HCT116 (cell line): ENCODE measurements at regions not wholly inside any gene's neighbourhood (a gene's known extent, or its start where the extent isn't known, plus 50 kb on each side); places are given as distances from the start of the nearest gene placed in this dataset.

ENCODE experiments used
- ATAC-seq: fragments of 200-7000 bp; cut with Tn5 transposase; 2 replicates; pipeline ENCODE4 v1.9.1; 2020; ENCODE audit warnings: mild to moderate bottlenecking, moderate library complexity
- BruUV-seq: library from RNA; stranded (reverse); fragments of 400-500 nt; replicated peaks from 2 replicates; lab custom pipeline; 2021; lab: Mats Ljungman, UMichigan
- CTCF ChIA-PET: fragments of 300-600 bp; sonication (Branson Sonifier 250); formaldehyde crosslinking; loops from one replicate; lab custom pipeline; 2021; ENCODE audit warnings: antibody characterized with exemption; lab: Charles Lee
- POLR2A ChIA-PET: fragments of 300-600, 350-600 bp; sonication (Branson Sonifier 250); formaldehyde crosslinking; loops from one replicate; lab custom pipeline; 2021; ENCODE audit warnings: antibody characterized with exemption; lab: Charles Lee
- RAD21 ChIA-PET, 2 experiments: fragments of 300-600 bp; sonication (Branson Sonifier 250); formaldehyde crosslinking; loops; one replicate each; lab custom pipeline; 2023; ENCODE audit warnings: low total read pairs in 2 of 2; ENCODE audit not compliant: uncharacterized antibody in 2 of 2, unreplicated experiment in 2 of 2, low non-redundant PET in 1 of 2; lab: Charles Lee
- DNase-seq: peaks from one replicate; pipeline ENCODE4 v3.0.0-alpha.2; 2010; ENCODE audit warnings: low read depth, low spot score
- H2AFZ ChIP-seq: fragments of 200-600 bp; shearing (Covaris generic), sonication (generic); 2 replicates; pipeline ENCODE4 v1.6.1; 2017; ENCODE audit warnings: low read depth, mixed run types, mixed read lengths, antibody characterized with exemption, low read length; ENCODE audit not compliant: poor library complexity, severe bottlenecking
- H3K27ac ChIP-seq: 2 replicates; pipeline ENCODE4 v1.5.1; 2012; ENCODE audit warnings: low read depth, low read length
- H3K27me3 ChIP-seq: fragments of 200-600 bp; sonication (generic); 2 replicates; pipeline ENCODE4 v1.6.1; 2016; ENCODE audit warnings: mixed run types, low read length, mixed read lengths; ENCODE audit not compliant: insufficient read depth
- H3K36me3 ChIP-seq, 2 experiments: fragments of 200-500 bp in 1 of 2; fragments of 200-600 bp in 1 of 2; sonication (Bioruptor generic) in 1 of 2; sonication (generic) in 1 of 2; 2 replicates each; pipeline versions ENCODE4 v1.5.1 to v1.6.1; 2014 to 2016; ENCODE audit warnings: low read length in 2 of 2, inconsistent platforms in 1 of 2, mixed read lengths in 1 of 2, mixed run types in 1 of 2; ENCODE audit not compliant: insufficient read depth in 2 of 2, control insufficient read depth in 1 of 2
- H3K4me1 ChIP-seq, 2 experiments: fragments of 200-600 bp in 1 of 2; sonication (generic) in 1 of 2; 2 replicates each; pipeline versions ENCODE4 v1.5.1 to v1.6.1; 2012 to 2017; ENCODE audit warnings: low read length in 2 of 2, inconsistent platforms in 1 of 2, mild to moderate bottlenecking in 1 of 2, mixed read lengths in 1 of 2, mixed run types in 1 of 2, moderate library complexity in 1 of 2; ENCODE audit not compliant: insufficient read depth in 2 of 2, control insufficient read depth in 1 of 2
- H3K4me2 ChIP-seq: fragments of 200-600 bp; sonication (generic); 2 replicates; pipeline ENCODE4 v1.6.1; 2017; ENCODE audit warnings: mixed run types, low read length, mixed read lengths
- H3K4me3 ChIP-seq, 2 experiments: fragments of 200-600 bp in 1 of 2; sonication (generic) in 1 of 2; replicated peaks in 1 of 2; 2 replicates each; pipeline ENCODE4 v1.5.1; 2011 to 2016; ENCODE audit warnings: low read length in 2 of 2, control low read depth in 1 of 2, low read depth in 1 of 2, mild to moderate bottlenecking in 1 of 2, mixed read lengths in 1 of 2, mixed run types in 1 of 2
- H3K79me2 ChIP-seq: fragments of 200-600 bp; sonication (generic); 2 replicates; pipeline ENCODE4 v1.6.1; 2017; ENCODE audit warnings: mild to moderate bottlenecking, mixed run types, low read length, moderate library complexity, mixed read lengths; ENCODE audit not compliant: insufficient read depth
- H3K9ac ChIP-seq: fragments of 200-600 bp; sonication (generic); 2 replicates; pipeline ENCODE4 v1.6.1; 2016; ENCODE audit warnings: low read length, mixed read lengths
- H3K9me2 ChIP-seq: fragments of 200-600 bp; sonication (generic), shearing (Covaris generic); 2 replicates; pipeline ENCODE4 v1.6.1; 2017; ENCODE audit warnings: mixed run types, mild to moderate bottlenecking, moderate library complexity; ENCODE audit not compliant: insufficient read depth
- H3K9me3 ChIP-seq, 2 experiments: fragments of 200-500 bp in 1 of 2; fragments of 200-600 bp in 1 of 2; sonication (Bioruptor generic) in 1 of 2; sonication (generic) in 1 of 2; 2 replicates each; pipeline ENCODE4 v1.6.1; 2014 to 2017; ENCODE audit warnings: low read length in 2 of 2, mixed read lengths in 2 of 2, inconsistent platforms in 1 of 2, low read depth in 1 of 2, mild to moderate bottlenecking in 1 of 2, mixed run types in 1 of 2, moderate library complexity in 1 of 2; ENCODE audit not compliant: control insufficient read depth in 1 of 2, insufficient read depth in 1 of 2
- H4K20me1 ChIP-seq: fragments of 200-600 bp; sonication (generic), shearing (Covaris generic); 2 replicates; pipeline ENCODE4 v1.6.1; 2017; ENCODE audit warnings: mixed run types, mild to moderate bottlenecking, moderate library complexity; ENCODE audit not compliant: insufficient read depth
- CEBPB ChIP-seq: IDR thresholded peaks from 2 replicates; pipeline ENCODE4 v1.6.1; 2012; ENCODE audit warnings: low read depth
- CTCF ChIP-seq, 3 experiments: fragments of 200-600 bp in 1 of 3; sonication (generic) in 1 of 3; IDR thresholded peaks in 2 of 3; conservative IDR thresholded peaks in 1 of 3; 2 replicates each; pipeline ENCODE4 v1.5.1; 2012 to 2017; ENCODE audit warnings: low read depth in 2 of 3, low read length in 2 of 3, antibody characterized with exemption in 1 of 3, borderline replicate concordance in 1 of 3, control low read depth in 1 of 3, mild to moderate bottlenecking in 1 of 3, mixed read lengths in 1 of 3, mixed run types in 1 of 3, moderate library complexity in 1 of 3; ENCODE audit not compliant: insufficient read depth in 1 of 3
- EGR1 ChIP-seq: IDR thresholded peaks from 2 replicates; pipeline ENCODE4 v1.6.1; 2012; ENCODE audit warnings: low read depth
- EZH2phosphoT487 ChIP-seq: fragments of 200-600 bp; IDR thresholded peaks from 2 replicates; pipeline ENCODE4 v1.6.1; 2018; ENCODE audit warnings: antibody characterized with exemption, borderline replicate concordance
- POLR2A ChIP-seq: IDR thresholded peaks from 2 replicates; pipeline ENCODE4 v1.7.0; 2011; ENCODE audit warnings: borderline replicate concordance; ENCODE audit not compliant: insufficient read depth, insufficient read length; ENCODE audit errors: extremely low read depth
- RAD21 ChIP-seq: IDR thresholded peaks from 2 replicates; pipeline ENCODE4 v1.6.1; 2012; ENCODE audit warnings: low read depth, mild to moderate bottlenecking
- REST ChIP-seq: IDR thresholded peaks from 2 replicates; pipeline ENCODE4 v1.6.1; 2012; ENCODE audit warnings: low read depth
- SIN3A ChIP-seq: IDR thresholded peaks from 2 replicates; pipeline ENCODE4 v1.6.1; 2012; ENCODE audit warnings: low read depth
- SRF ChIP-seq: IDR thresholded peaks from 2 replicates; pipeline ENCODE4 v1.6.1; 2012; ENCODE audit warnings: low read depth
- TCF7L2 ChIP-seq: IDR thresholded peaks from 2 replicates; pipeline ENCODE4 v1.7.0; 2011; ENCODE audit warnings: borderline replicate concordance, inconsistent platforms; ENCODE audit not compliant: insufficient read depth, insufficient read length; ENCODE audit errors: extremely low read depth
- ZNF274 ChIP-seq: fragments of 200-500 bp; sonication (Bioruptor generic); IDR thresholded peaks from 2 replicates; pipeline ENCODE4 v1.6.1; 2014; ENCODE audit warnings: mild to moderate bottlenecking, low read depth, low read length, inconsistent platforms
- intact Hi-C: fragments of 100-400 bp; cut with micrococcal nuclease; formaldehyde crosslinking; loops from 2 replicates; pipeline ENCODE4 v1.10.0; 2022
- TF ChIP-seq, protein P1 (sequence below): IDR thresholded peaks from 2 replicates; pipeline ENCODE4 v1.6.1; 2012

GRCh38 chrY:7818924-7819323 is 907.4 kb upstream of the AMELY start:
- DNase-seq (no peak), ATAC-seq (no peak)
- Histone ChIP-seq H2AFZ (no peak overlapping the region), H3K27ac (no peak overlapping the region), H3K4me1 (no peaks in the 10 kb centered on the region), H3K9me2 (no peaks in the 10 kb centered on the region), H3K9ac (no peak overlapping the region), H3K79me2 (no peaks in the 10 kb centered on the region), H4K20me1 (no peaks in the 10 kb centered on the region), H3K4me3 (no peak overlapping the region), H3K27me3 (no peaks in the 10 kb centered on the region), H3K9me3 (no peaks in the 10 kb centered on the region), H3K36me3 (no peaks in the 10 kb centered on the region), H3K4me2 (no peak overlapping the region)
- BruUV-seq = no TSS peak
- intact Hi-C loops = no loop called here
- TF ChIP-seq CTCF (IDR thresholded peaks at IDR 0.05 in 2 of 3, conservative IDR thresholded peaks at IDR 0.05 in 1 of 3; ENCODE audit: borderline replicate concordance in 1 of 3, insufficient read depth in 1 of 3, low read depth in 2 of 3, low read length in 2 of 3) (peak in 1 of 3 experiments; percentile 24; a peak in 2 of 6 replicates), RAD21 (no peak; the same call in 1 of the 2 replicates)
- CTCF ChIA-PET = no interaction called here
- RAD21 ChIA-PET = no interaction called here
- POLR2A ChIA-PET = no interaction called here

DNA sequence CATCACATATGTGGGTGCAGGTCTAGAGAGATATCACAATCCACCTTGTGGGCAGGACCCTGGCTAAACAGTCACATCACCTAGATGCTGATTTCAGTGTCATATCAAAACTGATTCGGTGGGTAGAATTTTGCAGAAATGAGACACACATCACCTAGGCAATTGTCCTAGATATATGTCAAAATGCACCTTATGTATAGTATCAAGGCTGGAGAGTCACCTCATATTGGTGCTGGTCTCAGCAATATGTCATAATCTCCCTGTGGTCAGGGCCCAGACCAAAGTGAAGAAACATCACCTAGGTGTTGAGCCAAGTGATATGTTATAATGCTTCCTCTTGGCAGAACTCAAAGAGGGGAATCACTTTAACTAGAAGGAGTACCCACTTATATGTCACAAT is 905.0 kb upstream of the AMELY start:
- POLR2A ChIA-PET = no interaction called here
- CTCF ChIA-PET = no interaction called here
- no peaks in the 10 kb centered on the region for H3K36me3 ChIP-seq
- no peak overlapping the region for H2AFZ ChIP-seq
- H3K4me1 ChIP-seq = no peaks in the 10 kb centered on the region
- RAD21 ChIA-PET = no interaction called here
- intact Hi-C loops = no loop called here
- H3K27me3 ChIP-seq = no peaks in the 10 kb centered on the region
- H3K27ac ChIP-seq = no peak overlapping the region
- H3K9me3 ChIP-seq = no peaks in the 10 kb centered on the region
- H3K79me2 ChIP-seq = no peaks in the 10 kb centered on the region
- no peak overlapping the region for H3K4me3 ChIP-seq
- BruUV-seq = no TSS peak
- no peak overlapping the region for H3K9ac ChIP-seq
- ATAC-seq (no peak), DNase-seq (no peak)
- no peaks in the 10 kb centered on the region for H3K9me2 ChIP-seq
- no peaks in the 10 kb centered on the region for H4K20me1 ChIP-seq
- no peak overlapping the region for H3K4me2 ChIP-seq
- TF ChIP-seq SIN3A = no peak
- no peak for TF ChIP-seq RAD21
- no peak for TF ChIP-seq EZH2phosphoT487
- no peak for TF ChIP-seq REST
- no peak for TF ChIP-seq EGR1
- TF ChIP-seq ZNF274 = no peak
- TF ChIP-seq SRF = no peak
- TF ChIP-seq, protein P1, sequence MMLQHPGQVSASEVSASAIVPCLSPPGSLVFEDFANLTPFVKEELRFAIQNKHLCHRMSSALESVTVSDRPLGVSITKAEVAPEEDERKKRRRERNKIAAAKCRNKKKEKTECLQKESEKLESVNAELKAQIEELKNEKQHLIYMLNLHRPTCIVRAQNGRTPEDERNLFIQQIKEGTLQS = no peak
- no peak for TF ChIP-seq TCF7L2
- no peak for TF ChIP-seq POLR2A
- no peak for TF ChIP-seq CTCF (IDR thresholded peaks at IDR 0.05 in 2 of 3, conservative IDR thresholded peaks at IDR 0.05 in 1 of 3; ENCODE audit: borderline replicate concordance in 1 of 3, insufficient read depth in 1 of 3, low read depth in 2 of 3, low read length in 2 of 3)
- TF ChIP-seq CEBPB = no peak
